ENCODE measurements at regions not wholly inside any gene's neighbourhood (a gene's known extent, or its start where the extent isn't known, plus 50 kb on each side); places are given as distances from the start of the nearest gene placed in this dataset.

DNA sequence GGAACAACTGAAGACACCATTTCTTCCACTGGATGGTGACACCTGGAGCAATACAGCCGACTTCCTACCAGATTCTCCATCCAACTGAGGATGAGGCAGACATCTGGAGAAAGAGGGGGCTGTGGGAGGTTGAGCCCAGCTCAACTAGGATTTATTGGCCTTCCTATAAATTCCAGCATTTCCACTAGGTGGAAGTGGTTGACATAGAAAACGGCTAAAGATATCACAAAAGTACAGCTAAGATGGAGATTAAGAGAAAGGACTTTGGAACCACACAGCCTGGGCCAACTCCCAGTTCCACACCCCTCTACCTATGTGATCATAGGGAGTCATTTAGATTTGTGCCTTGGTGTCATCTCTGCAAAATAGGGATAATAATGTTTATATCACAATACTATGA, 61.3 kb upstream of the CAV2 start:
- no peaks in the 10 kb centered on the region for H3K9me3 ChIP-seq (ENCODE audit: control insufficient read depth in 2 of 2, insufficient read depth in 1 of 2, low read depth in 1 of 2, low read length in 1 of 2)
- no peaks in the 10 kb centered on the region for H3K36me3 ChIP-seq (ENCODE audit: control insufficient read depth in 3 of 3, insufficient read depth in 2 of 3, low read depth in 1 of 3, low read length in 3 of 3)
- H3K4me1 ChIP-seq (ENCODE audit: control insufficient read depth in 3 of 3, insufficient read depth in 2 of 3, low read depth in 1 of 3, low read length in 2 of 3): peaks cover 0 to 9% (median 0%) of the 10 kb centered on the region in 3 donors
- DNase-seq: peak; percentile 80 to 83
- H3K27me3 ChIP-seq (ENCODE audit: control insufficient read depth in 3 of 3, insufficient read depth in 3 of 3, low read length in 3 of 3): no peaks in the 10 kb centered on the region
- no peak for FAIRE-seq
- WGBS, 3 donors: 7 to 45% (median 20%) methylated on average over 2 of the region's 2 CpGs
- H3K27ac ChIP-seq (ENCODE audit: low read depth in 1 of 3, low read length in 2 of 3): peak overlapping the region in 1 of 3 donors; percentile 17
- no peak overlapping the region for H3K4me3 ChIP-seq (ENCODE audit: low read depth in 1 of 3, low read length in 3 of 3)

DNA sequence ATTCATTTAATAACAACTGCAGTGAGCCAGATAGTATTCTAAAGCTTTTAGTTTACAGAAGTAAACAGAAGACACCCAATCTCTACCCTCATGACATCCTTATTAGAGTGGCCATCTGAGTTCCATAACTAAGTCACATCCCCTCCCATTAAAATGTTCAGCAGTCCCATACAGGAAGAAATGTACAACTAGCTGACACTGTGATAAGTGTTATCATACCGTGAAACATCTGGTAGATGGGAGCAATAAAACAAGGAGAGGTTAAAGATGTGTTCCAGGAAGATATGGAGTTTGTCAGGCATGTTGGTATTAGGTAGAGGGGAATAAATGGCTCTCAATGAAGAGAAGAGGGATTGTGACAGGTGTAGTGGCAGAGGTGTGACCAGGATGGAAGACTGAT, 60.5 kb upstream of the CAV2 start:
- 25 to 57% (median 29%) methylated on average over 1 of the region's 1 CpG for WGBS, 3 donors
- Histone ChIP-seq H3K4me1 (ENCODE audit: control insufficient read depth in 3 of 3, insufficient read depth in 2 of 3, low read depth in 1 of 3, low read length in 2 of 3) (peaks cover 0 to 9% (median 0%) of the 10 kb centered on the region in 3 donors), H3K9me3 (ENCODE audit: control insufficient read depth in 2 of 2, insufficient read depth in 1 of 2, low read depth in 1 of 2, low read length in 1 of 2) (no peaks in the 10 kb centered on the region), H3K27ac (ENCODE audit: low read depth in 1 of 3, low read length in 2 of 3) (no peak overlapping the region), H3K36me3 (ENCODE audit: control insufficient read depth in 3 of 3, insufficient read depth in 2 of 3, low read depth in 1 of 3, low read length in 3 of 3) (no peaks in the 10 kb centered on the region), H3K27me3 (ENCODE audit: control insufficient read depth in 3 of 3, insufficient read depth in 3 of 3, low read length in 3 of 3) (no peaks in the 10 kb centered on the region), H3K4me3 (ENCODE audit: low read depth in 1 of 3, low read length in 3 of 3) (no peak overlapping the region)
- FAIRE-seq (no peak), DNase-seq (peak; percentile 33 to 53)

DNA sequence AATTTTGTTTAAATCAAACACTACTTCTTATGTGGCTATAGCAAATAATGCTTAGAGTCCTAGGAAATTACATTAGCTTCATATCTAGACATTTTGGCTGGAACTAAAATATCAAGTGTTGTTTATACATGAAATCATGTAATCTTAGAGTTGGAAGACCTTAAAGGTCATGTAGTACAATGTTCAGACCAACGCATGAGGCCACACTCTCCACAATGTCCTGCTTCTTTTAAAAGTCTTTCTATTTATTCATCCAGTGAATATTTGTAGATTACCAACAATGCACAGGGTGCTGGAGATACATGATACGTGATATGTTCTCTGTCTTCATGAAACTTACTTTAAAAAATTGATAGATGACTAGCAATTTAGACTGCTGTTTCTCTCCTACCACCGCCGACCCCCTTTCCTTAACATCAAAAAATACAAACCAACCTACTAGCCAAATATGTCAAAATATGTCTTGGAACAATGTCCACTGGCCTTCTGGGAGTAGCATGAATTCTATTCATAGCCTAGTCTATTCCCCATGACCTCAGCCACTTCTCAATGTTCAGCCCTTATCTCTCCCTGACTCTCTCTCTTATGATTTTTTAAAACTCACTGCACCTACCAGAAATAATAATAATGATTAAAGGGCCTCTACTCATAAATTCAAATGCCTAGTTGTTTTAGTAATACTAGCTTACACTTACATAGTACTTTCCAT, 59.5 kb upstream of the CAV2 start:
- FAIRE-seq: no peak

DNA sequence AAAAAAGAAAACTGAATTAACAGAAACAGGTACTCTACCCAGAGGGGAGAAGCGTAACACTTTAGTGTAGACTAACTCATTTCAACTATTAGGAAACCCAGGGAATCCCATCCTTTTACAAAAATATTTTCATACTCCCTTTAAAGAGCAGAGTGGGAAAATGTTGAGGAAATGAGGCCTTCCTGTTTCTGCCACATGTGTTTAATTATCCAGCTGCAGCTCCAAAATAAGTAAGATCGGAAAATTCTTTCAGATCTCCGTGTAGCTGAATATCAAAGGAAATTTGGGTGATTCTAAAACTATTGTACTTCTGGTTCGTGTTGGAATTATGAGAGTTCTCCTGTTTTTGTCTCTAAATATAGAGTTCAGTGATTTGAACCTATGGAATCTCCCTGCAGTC, 58.0 kb upstream of the CAV2 start:
- 71 to 91% (median 84%) methylated on average over 4 of the region's 4 CpGs for WGBS, 3 donors
- H3K4me1 ChIP-seq (ENCODE audit: control insufficient read depth in 3 of 3, insufficient read depth in 2 of 3, low read depth in 1 of 3, low read length in 2 of 3): peaks cover 0 to 9% (median 0%) of the 10 kb centered on the region in 3 donors
- no peaks in the 10 kb centered on the region for H3K36me3 ChIP-seq (ENCODE audit: control insufficient read depth in 3 of 3, insufficient read depth in 2 of 3, low read depth in 1 of 3, low read length in 3 of 3)
- DNase-seq: no peak
- no peak for FAIRE-seq
- H3K27me3 ChIP-seq (ENCODE audit: control insufficient read depth in 3 of 3, insufficient read depth in 3 of 3, low read length in 3 of 3): no peaks in the 10 kb centered on the region
- no peaks in the 10 kb centered on the region for H3K9me3 ChIP-seq (ENCODE audit: control insufficient read depth in 2 of 2, insufficient read depth in 1 of 2, low read depth in 1 of 2, low read length in 1 of 2)
- no peak overlapping the region for H3K27ac ChIP-seq (ENCODE audit: low read depth in 1 of 3, low read length in 2 of 3)
- no peak overlapping the region for H3K4me3 ChIP-seq (ENCODE audit: low read depth in 1 of 3, low read length in 3 of 3)

More for the DNA sequence above, 59.5 kb upstream of the CAV2 start:
- peaks cover 0 to 9% (median 0%) of the 10 kb centered on the region in 3 donors for H3K4me1 ChIP-seq (ENCODE audit: control insufficient read depth in 3 of 3, insufficient read depth in 2 of 3, low read depth in 1 of 3, low read length in 2 of 3)
- H3K27me3 ChIP-seq (ENCODE audit: control insufficient read depth in 3 of 3, insufficient read depth in 3 of 3, low read length in 3 of 3): no peaks in the 10 kb centered on the region
- H3K9me3 ChIP-seq (ENCODE audit: control insufficient read depth in 2 of 2, insufficient read depth in 1 of 2, low read depth in 1 of 2, low read length in 1 of 2): no peaks in the 10 kb centered on the region
- DNase-seq: no peak
- no peaks in the 10 kb centered on the region for H3K36me3 ChIP-seq (ENCODE audit: control insufficient read depth in 3 of 3, insufficient read depth in 2 of 3, low read depth in 1 of 3, low read length in 3 of 3)
- H3K4me3 ChIP-seq (ENCODE audit: low read depth in 1 of 3, low read length in 3 of 3): no peak overlapping the region
- 73 to 89% (median 86%) methylated on average over 4 of the region's 4 CpGs for WGBS, 3 donors
- H3K27ac ChIP-seq (ENCODE audit: low read depth in 1 of 3, low read length in 2 of 3): no peak overlapping the region

DNA sequence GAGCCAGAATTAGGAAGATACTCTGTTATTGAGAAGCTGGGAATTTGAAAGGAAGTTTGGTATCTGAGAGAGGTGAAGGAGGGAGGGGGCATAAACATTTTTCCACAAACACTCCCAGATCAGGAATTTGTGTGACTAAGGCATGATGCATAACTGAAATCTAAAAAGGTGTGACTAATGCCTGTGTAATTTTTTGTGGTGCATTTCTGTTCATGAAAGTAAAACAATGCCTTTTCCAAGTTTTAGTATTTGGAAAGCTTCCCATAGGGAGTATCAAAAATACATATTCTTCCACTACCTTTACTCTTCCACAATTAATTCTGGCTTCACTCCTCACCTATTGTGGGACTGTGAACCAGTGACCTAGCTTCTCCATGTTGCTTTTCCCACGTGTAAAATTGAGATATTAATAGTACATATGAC, 56.4 kb upstream of the CAV2 start:
- no peak overlapping the region for H3K27ac ChIP-seq (ENCODE audit: low read depth in 1 of 3, low read length in 2 of 3)
- no peaks in the 10 kb centered on the region for H3K36me3 ChIP-seq (ENCODE audit: control insufficient read depth in 3 of 3, insufficient read depth in 2 of 3, low read depth in 1 of 3, low read length in 3 of 3)
- DNase-seq (no peak), FAIRE-seq (no peak)
- H3K9me3 ChIP-seq (ENCODE audit: control insufficient read depth in 2 of 2, insufficient read depth in 1 of 2, low read depth in 1 of 2, low read length in 1 of 2): no peaks in the 10 kb centered on the region
- no peaks in the 10 kb centered on the region for H3K27me3 ChIP-seq (ENCODE audit: control insufficient read depth in 3 of 3, insufficient read depth in 3 of 3, low read length in 3 of 3)
- 20 to 52% (median 29%) methylated on average over 1 of the region's 1 CpG for WGBS, 3 donors
- H3K4me1 ChIP-seq (ENCODE audit: control insufficient read depth in 3 of 3, insufficient read depth in 2 of 3, low read depth in 1 of 3, low read length in 2 of 3): peaks cover 0 to 5% (median 0%) of the 10 kb centered on the region in 3 donors
- H3K4me3 ChIP-seq (ENCODE audit: low read depth in 1 of 3, low read length in 3 of 3): no peak overlapping the region

DNA sequence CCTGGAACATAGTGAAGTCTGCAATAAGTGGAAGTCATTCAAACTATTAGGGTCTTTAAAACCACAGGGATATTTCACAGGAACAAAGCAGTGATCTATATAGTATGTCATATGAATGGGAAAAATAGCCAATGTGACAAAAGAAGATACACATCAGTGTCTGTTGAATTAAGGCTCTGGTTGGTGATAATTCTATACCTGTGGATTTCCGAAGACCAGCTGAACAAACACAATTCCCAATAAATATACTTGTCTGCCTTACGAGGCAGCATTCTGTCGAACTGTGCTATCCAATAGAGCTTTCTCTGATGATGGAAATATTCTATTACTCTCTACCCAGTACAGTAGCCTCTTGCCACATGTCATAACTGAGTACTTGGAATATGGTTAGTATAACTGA, 55.9 kb upstream of the CAV2 start:
- peaks cover 0 to 4% (median 0%) of the 10 kb centered on the region in 3 donors for H3K4me1 ChIP-seq (ENCODE audit: control insufficient read depth in 3 of 3, insufficient read depth in 2 of 3, low read depth in 1 of 3, low read length in 2 of 3)
- 84 to 91% (median 88%) methylated on average over 3 of the region's 3 CpGs for WGBS, 3 donors
- no peak overlapping the region for H3K4me3 ChIP-seq (ENCODE audit: low read depth in 1 of 3, low read length in 3 of 3)
- FAIRE-seq: no peak
- no peaks in the 10 kb centered on the region for H3K27me3 ChIP-seq (ENCODE audit: control insufficient read depth in 3 of 3, insufficient read depth in 3 of 3, low read length in 3 of 3)
- H3K9me3 ChIP-seq (ENCODE audit: control insufficient read depth in 2 of 2, insufficient read depth in 1 of 2, low read depth in 1 of 2, low read length in 1 of 2): no peaks in the 10 kb centered on the region
- DNase-seq: no peak
- no peak overlapping the region for H3K27ac ChIP-seq (ENCODE audit: low read depth in 1 of 3, low read length in 2 of 3)
- H3K36me3 ChIP-seq (ENCODE audit: control insufficient read depth in 3 of 3, insufficient read depth in 2 of 3, low read depth in 1 of 3, low read length in 3 of 3): no peaks in the 10 kb centered on the region

DNA sequence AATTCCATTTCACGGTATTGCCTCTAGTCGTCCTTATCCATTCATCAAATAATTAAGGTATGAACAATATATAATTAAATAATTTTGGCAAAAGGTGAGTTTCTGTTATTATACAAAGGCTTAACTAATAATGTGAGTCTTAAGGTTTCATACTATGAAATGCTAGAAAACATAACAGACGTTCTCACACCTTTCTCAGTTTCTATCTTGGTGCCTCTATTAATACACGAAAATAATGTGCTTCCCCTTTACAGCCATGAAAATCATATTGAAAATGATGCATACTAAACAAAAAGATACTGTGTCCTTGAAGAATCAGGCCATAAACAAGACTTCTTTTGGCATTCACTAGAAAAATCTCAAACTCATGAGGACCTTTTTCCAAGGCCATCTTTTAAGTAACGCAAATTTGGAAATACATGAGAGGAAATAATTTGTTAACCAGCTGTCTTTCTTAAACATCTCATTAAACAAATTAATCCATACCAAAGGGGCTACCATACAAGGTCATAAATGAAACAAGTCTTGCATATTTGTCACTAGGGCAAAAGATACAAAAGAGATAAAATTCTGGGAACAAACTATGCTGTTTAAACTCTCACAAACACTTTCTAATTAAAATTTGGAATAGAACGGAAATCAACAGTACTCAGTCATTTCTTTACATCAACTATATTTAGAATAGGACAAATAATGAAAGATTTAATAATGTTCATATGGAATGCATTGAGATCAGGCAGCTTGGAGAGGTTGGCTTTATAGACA, 53.9 kb upstream of the CAV2 start:
- FAIRE-seq (no peak), DNase-seq (no peak)
- Histone ChIP-seq H3K9me3 (ENCODE audit: control insufficient read depth in 2 of 2, insufficient read depth in 1 of 2, low read depth in 1 of 2, low read length in 1 of 2) (no peaks in the 10 kb centered on the region), H3K4me3 (ENCODE audit: low read depth in 1 of 3, low read length in 3 of 3) (no peak overlapping the region), H3K36me3 (ENCODE audit: control insufficient read depth in 3 of 3, insufficient read depth in 2 of 3, low read depth in 1 of 3, low read length in 3 of 3) (no peaks in the 10 kb centered on the region), H3K4me1 (ENCODE audit: control insufficient read depth in 3 of 3, insufficient read depth in 2 of 3, low read depth in 1 of 3, low read length in 2 of 3) (no peaks in the 10 kb centered on the region), H3K27me3 (ENCODE audit: control insufficient read depth in 3 of 3, insufficient read depth in 3 of 3, low read length in 3 of 3) (no peaks in the 10 kb centered on the region), H3K27ac (ENCODE audit: low read depth in 1 of 3, low read length in 2 of 3) (no peak overlapping the region)
- WGBS, 3 donors: 68 to 83% (median 69%) methylated on average over 6 of the region's 6 CpGs

DNA sequence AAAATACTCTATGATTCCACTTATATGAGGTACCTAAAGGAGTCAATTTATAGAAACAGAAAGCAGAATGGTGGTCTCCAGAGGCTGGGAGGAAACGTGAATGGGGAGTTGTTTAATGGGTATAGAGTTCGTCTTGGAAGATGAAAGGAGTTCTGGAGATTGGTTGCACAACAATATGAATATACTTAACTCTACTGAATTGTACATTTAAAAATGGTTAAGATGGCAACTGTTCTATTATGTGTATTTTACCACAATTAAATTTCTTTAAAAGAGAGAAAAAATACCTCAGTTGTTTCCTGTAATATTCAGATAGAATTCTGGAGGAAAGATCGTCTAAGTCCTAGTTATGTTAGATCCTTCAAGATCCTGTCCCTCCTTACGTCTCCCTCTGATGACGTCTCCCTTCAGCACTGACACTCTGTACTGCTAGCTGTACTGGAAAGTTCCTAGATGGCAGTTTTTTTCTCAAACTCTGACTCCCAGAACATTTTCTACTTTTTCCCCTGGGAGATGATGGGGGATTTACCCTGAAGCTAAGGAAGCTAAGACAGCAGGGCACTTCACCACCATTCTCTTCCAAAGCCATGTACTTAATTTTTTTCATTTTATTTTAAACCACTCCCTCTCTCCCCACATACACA, 53.2 kb upstream of the CAV2 start:
- WGBS, 3 donors: 71 to 85% (median 78%) methylated on average over 5 of the region's 5 CpGs
- Histone ChIP-seq H3K4me3 (ENCODE audit: low read depth in 1 of 3, low read length in 3 of 3) (no peak overlapping the region), H3K27me3 (ENCODE audit: control insufficient read depth in 3 of 3, insufficient read depth in 3 of 3, low read length in 3 of 3) (no peaks in the 10 kb centered on the region), H3K9me3 (ENCODE audit: control insufficient read depth in 2 of 2, insufficient read depth in 1 of 2, low read depth in 1 of 2, low read length in 1 of 2) (no peaks in the 10 kb centered on the region), H3K36me3 (ENCODE audit: control insufficient read depth in 3 of 3, insufficient read depth in 2 of 3, low read depth in 1 of 3, low read length in 3 of 3) (no peaks in the 10 kb centered on the region), H3K4me1 (ENCODE audit: control insufficient read depth in 3 of 3, insufficient read depth in 2 of 3, low read depth in 1 of 3, low read length in 2 of 3) (no peaks in the 10 kb centered on the region), H3K27ac (ENCODE audit: low read depth in 1 of 3, low read length in 2 of 3) (no peak overlapping the region)
- no peak for FAIRE-seq
- DNase-seq: no peak

Measured in small intestine (tissue), 7 donors.